ENCODE measurements at regions not wholly inside any gene's neighbourhood (a gene's known extent, or its start where the extent isn't known, plus 50 kb on each side); places are given as distances from the start of the nearest gene placed in this dataset.
"Not testable (repeated sequence)": the region's sequence is repeated elsewhere in the genome, so short reads cannot be mapped to it uniquely, and the experiment has no call there.

DNA sequence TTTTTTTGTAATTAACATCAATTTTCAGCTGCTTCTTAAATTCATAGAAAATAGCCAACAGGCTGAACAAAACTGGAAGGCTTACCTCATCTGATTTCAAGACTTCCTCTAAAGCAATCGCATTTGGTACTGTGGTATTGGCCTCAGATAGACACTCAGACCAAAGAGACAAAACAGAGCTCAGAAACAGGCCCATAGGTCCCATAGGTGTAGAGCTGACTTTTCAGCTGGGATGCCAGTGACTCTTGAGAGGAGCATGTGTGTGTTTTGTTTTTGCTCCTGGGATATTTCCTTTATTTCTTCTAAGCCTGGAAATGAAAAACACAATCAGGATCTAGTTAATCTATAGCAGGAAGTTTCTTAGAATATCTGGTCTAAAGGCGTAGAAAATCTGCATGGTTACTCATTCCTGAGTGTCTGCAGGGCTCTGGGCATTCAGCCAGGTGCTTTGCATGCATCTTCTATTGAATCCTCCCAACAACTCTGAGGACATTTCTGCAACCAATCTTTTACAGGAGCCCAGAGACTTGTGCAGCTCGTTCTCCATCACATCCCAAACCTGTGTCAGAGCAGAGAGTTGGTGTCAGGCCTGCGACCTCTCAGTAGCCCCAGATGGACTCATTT lies 190.8 kb downstream of the RTP5 start:
- no peaks in the 10 kb centered on the region for H3K9me3 Mint-ChIP-seq (ENCODE audit: unreplicated experiment)
- peaks cover 2% of the 10 kb centered on the region for H3K27me3 Mint-ChIP-seq (ENCODE audit: unreplicated experiment)
- H3K36me3 Mint-ChIP-seq (ENCODE audit: unreplicated experiment) = peaks cover 10% of the 10 kb centered on the region
- no peak overlapping the region for H3K27ac Mint-ChIP-seq (ENCODE audit: unreplicated experiment)
- H3K4me1 Mint-ChIP-seq (ENCODE audit: low read depth, unreplicated experiment) = peaks cover 5% of the 10 kb centered on the region
- TF ChIP-seq, protein P1, sequence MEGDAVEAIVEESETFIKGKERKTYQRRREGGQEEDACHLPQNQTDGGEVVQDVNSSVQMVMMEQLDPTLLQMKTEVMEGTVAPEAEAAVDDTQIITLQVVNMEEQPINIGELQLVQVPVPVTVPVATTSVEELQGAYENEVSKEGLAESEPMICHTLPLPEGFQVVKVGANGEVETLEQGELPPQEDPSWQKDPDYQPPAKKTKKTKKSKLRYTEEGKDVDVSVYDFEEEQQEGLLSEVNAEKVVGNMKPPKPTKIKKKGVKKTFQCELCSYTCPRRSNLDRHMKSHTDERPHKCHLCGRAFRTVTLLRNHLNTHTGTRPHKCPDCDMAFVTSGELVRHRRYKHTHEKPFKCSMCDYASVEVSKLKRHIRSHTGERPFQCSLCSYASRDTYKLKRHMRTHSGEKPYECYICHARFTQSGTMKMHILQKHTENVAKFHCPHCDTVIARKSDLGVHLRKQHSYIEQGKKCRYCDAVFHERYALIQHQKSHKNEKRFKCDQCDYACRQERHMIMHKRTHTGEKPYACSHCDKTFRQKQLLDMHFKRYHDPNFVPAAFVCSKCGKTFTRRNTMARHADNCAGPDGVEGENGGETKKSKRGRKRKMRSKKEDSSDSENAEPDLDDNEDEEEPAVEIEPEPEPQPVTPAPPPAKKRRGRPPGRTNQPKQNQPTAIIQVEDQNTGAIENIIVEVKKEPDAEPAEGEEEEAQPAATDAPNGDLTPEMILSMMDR (IDR thresholded peaks at IDR 0.05; ENCODE audit: partially characterized antibody, unreplicated experiment) = no peak
- no peak overlapping the region for H3K4me3 Mint-ChIP-seq (ENCODE audit: unreplicated experiment)
- DNase-seq = no peak

DNA sequence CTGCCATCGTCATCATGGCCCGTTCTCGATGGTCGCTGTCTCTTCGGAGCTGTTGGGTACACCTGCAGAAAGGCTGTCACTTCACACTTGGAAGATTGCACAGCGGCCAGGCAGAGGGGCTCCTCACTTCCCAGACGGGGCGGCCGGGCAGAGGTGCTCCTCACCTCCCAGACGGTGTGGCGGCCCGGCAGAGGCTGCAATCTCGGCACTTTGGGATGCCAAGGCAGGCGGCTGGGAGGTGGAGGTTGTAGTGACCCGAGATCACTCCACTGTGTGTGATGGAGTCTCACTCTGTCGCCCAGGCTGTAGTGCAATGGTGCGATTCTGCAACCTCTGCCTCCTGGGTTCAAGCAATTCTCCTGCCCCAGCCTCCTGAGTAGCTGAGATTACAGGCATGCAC lies 192.4 kb downstream of the RTP5 start:
- DNase-seq = peak; percentile 50

DNA sequence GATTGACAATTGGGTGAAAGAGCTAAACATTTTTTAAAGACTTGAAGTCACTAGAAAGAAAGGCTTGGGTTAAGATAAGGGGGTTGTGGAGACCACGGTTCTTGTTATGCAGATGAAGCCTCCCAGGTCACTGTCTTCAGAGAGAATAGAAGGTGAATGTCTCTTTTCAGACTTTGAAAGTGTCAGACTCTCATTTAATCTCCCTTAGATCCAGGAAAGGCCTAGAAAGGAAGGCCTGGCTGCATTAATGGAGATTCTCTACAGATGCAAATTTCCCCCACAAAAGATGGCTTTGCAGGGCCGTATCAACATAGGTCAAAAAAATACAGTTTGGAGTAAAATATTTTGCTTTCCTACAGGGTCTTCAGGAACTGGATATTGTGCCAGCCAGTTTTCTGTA lies 193.9 kb downstream of the RTP5 start:
- TF ChIP-seq, protein P1 (IDR thresholded peaks at IDR 0.05; ENCODE audit: partially characterized antibody, unreplicated experiment) = no peak
- no peak for DNase-seq
- H3K36me3 Mint-ChIP-seq (ENCODE audit: unreplicated experiment) = peaks cover 10% of the 10 kb centered on the region
- H3K4me1 Mint-ChIP-seq (ENCODE audit: low read depth, unreplicated experiment) = peaks cover 5% of the 10 kb centered on the region
- no peaks in the 10 kb centered on the region for H3K9me3 Mint-ChIP-seq (ENCODE audit: unreplicated experiment)
- H3K27ac Mint-ChIP-seq (ENCODE audit: unreplicated experiment) = no peak overlapping the region
- H3K4me3 Mint-ChIP-seq (ENCODE audit: unreplicated experiment) = no peak overlapping the region
- H3K27me3 Mint-ChIP-seq (ENCODE audit: unreplicated experiment) = no peaks in the 10 kb centered on the region

More for the DNA sequence above, 192.4 kb downstream of the RTP5 start:
- H3K27me3 Mint-ChIP-seq (ENCODE audit: unreplicated experiment); H3K4me1 Mint-ChIP-seq (ENCODE audit: low read depth, unreplicated experiment); H3K9me3 Mint-ChIP-seq (ENCODE audit: unreplicated experiment); H3K27ac Mint-ChIP-seq (ENCODE audit: unreplicated experiment); H3K4me3 Mint-ChIP-seq (ENCODE audit: unreplicated experiment); H3K36me3 Mint-ChIP-seq (ENCODE audit: unreplicated experiment): not testable (repeated sequence)

DNA sequence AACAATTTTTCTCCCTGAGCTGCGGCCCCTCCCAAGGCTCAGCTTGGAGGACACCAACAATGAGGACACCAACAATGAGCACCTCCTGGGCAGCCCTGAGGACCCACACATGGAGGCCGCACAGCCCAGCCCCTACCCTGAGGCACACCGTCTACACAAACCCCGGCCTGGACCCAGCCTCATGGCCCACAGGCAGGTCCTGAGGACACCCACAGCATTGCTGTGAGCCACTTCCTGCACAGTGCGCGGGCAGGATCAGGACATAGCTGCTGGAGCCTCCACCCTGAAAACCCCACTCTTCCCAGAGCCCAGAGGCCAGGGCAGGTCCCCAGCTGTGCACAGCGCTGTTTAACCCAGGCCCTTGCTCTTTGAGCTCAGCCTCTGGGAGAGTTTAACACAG lies 194.3 kb downstream of the RTP5 start:
- no peak for DNase-seq
- no peak overlapping the region for H3K27ac Mint-ChIP-seq (ENCODE audit: unreplicated experiment)
- no peaks in the 10 kb centered on the region for H3K27me3 Mint-ChIP-seq (ENCODE audit: unreplicated experiment)
- no peaks in the 10 kb centered on the region for H3K9me3 Mint-ChIP-seq (ENCODE audit: unreplicated experiment)
- H3K4me3 Mint-ChIP-seq (ENCODE audit: unreplicated experiment) = no peak overlapping the region
- peaks cover 5% of the 10 kb centered on the region for H3K4me1 Mint-ChIP-seq (ENCODE audit: low read depth, unreplicated experiment)
- TF ChIP-seq, protein P1 (IDR thresholded peaks at IDR 0.05; ENCODE audit: partially characterized antibody, unreplicated experiment) = no peak
- peaks cover 10% of the 10 kb centered on the region for H3K36me3 Mint-ChIP-seq (ENCODE audit: unreplicated experiment)

DNA sequence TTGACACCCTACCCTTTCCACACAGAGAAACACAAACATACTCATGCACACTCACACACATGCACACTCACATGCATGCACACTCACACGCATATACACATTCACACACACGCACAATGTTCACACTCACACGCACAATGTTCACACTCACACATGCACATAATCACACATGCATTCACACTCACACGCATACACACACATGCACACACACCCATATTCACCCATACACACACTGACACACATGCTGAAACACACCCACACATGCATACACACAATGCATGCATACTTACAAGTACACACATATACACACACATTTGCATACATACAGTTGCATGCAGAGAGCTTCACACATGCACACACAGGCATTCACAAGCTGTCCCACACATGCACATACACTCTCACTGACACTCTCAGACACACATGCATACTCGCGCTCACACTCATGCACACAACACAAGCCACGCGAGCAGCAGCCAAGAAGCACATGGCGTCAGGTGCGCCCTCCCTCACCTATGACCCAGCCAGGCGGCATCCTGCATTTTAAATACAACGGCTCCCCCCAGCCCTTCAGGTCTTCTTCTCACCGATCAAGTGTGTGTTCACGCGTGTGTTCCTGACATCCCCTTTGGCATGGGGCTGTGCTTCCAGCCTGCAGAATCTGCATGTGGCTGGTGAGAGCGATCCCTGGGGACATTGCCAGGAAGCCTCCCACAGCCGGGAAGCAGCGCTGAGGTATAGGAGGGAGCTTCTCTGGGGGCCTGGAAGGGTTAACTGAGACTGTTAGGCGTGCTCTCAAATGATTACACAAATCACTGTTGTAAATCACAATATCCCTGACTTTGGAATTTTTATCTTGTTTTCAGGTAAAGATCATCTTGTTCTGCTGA lies 195.1 kb downstream of the RTP5 start:
- TF ChIP-seq, protein P1 (IDR thresholded peaks at IDR 0.05; ENCODE audit: partially characterized antibody, unreplicated experiment) = no peak
- H3K9me3 Mint-ChIP-seq (ENCODE audit: unreplicated experiment) = no peaks in the 10 kb centered on the region
- no peak overlapping the region for H3K4me3 Mint-ChIP-seq (ENCODE audit: unreplicated experiment)
- DNase-seq = no peak
- peaks cover 3% of the 10 kb centered on the region for H3K27me3 Mint-ChIP-seq (ENCODE audit: unreplicated experiment)
- peaks cover 10% of the 10 kb centered on the region for H3K36me3 Mint-ChIP-seq (ENCODE audit: unreplicated experiment)
- peaks cover 7% of the 10 kb centered on the region for H3K4me1 Mint-ChIP-seq (ENCODE audit: low read depth, unreplicated experiment)
- H3K27ac Mint-ChIP-seq (ENCODE audit: unreplicated experiment) = peak overlapping the region; percentile 13
